ENCODE measurements at regions not wholly inside any gene's neighbourhood (a gene's known extent, or its start where the extent isn't known, plus 50 kb on each side); places are given as distances from the start of the nearest gene placed in this dataset.
A peak's percentile ranks its signal among the peaks of the same experiment; 100 is the strongest.

- Histone ChIP-seq H2AK5ac (ENCODE audit: low read length, severe bottlenecking) (no peak overlapping the region), H3K9ac (ENCODE audit: low read length) (no peak overlapping the region), H2AFZ (ENCODE audit: low read depth, low read length) (no peak overlapping the region), H2BK5ac (ENCODE audit: low read depth, low read length, poor library complexity, severe bottlenecking) (no peak overlapping the region), H3K18ac (ENCODE audit: low read depth in 1 of 2, low read length in 2 of 2) (no peak overlapping the region), H3K79me1 (replicated peaks; ENCODE audit: low read length, poor library complexity, severe bottlenecking) (no peaks in the 10 kb centered on the region), H4K8ac (ENCODE audit: low read length) (no peak overlapping the region), H3K27me3 (ENCODE audit: control insufficient read depth in 1 of 2, insufficient read depth in 1 of 2, low read length in 2 of 2) (no peaks in the 10 kb centered on the region), H3K4me3 (ENCODE audit: insufficient read depth in 1 of 2, low read depth in 1 of 2, low read length in 2 of 2) (no peak overlapping the region), H2BK12ac (ENCODE audit: low read length in 2 of 2) (no peak overlapping the region), H3K14ac (ENCODE audit: low read length in 2 of 2) (no peak overlapping the region), H3K4me2 (ENCODE audit: low read length, poor library complexity, severe bottlenecking) (no peak overlapping the region), H2BK120ac (ENCODE audit: low read depth, low read length) (no peak overlapping the region), H2BK15ac (ENCODE audit: low read depth, poor library complexity, severe bottlenecking) (no peak overlapping the region), H3K4ac (ENCODE audit: low read depth in 1 of 2, low read length in 2 of 2) (no peak overlapping the region), H4K91ac (ENCODE audit: low read length) (no peak overlapping the region), H3K9me3 (ENCODE audit: control insufficient read depth, low read length) (no peaks in the 10 kb centered on the region), H3K4me1 (ENCODE audit: control insufficient read depth, insufficient read depth, low read depth, low read length) (no peaks in the 10 kb centered on the region), H3K36me3 (ENCODE audit: control insufficient read depth in 1 of 2, insufficient read depth in 2 of 2, low read depth in 1 of 2, low read length in 2 of 2) (no peaks in the 10 kb centered on the region), H3K27ac (ENCODE audit: low read length, poor library complexity, severe bottlenecking) (no peak overlapping the region), H3K23ac (ENCODE audit: low read length in 2 of 2) (no peak overlapping the region)
- no peak for DNase-seq
- WGBS: 85% methylated on average over 3 of the region's 3 CpGs
Observed at GRCh38 chr14:36245223-36245622, 68.7 kb upstream of the PTCSC3 start.

- Histone ChIP-seq H2BK120ac (ENCODE audit: low read depth, low read length) (no peak overlapping the region), H3K18ac (ENCODE audit: low read depth in 1 of 2, low read length in 2 of 2) (no peak overlapping the region), H3K4me3 (ENCODE audit: insufficient read depth in 1 of 2, low read depth in 1 of 2, low read length in 2 of 2) (no peak overlapping the region), H3K4me1 (ENCODE audit: control insufficient read depth, insufficient read depth, low read depth, low read length) (no peaks in the 10 kb centered on the region), H2BK5ac (ENCODE audit: low read depth, low read length, poor library complexity, severe bottlenecking) (no peak overlapping the region), H3K23ac (ENCODE audit: low read length in 2 of 2) (no peak overlapping the region), H3K27me3 (ENCODE audit: control insufficient read depth in 1 of 2, insufficient read depth in 1 of 2, low read length in 2 of 2) (no peaks in the 10 kb centered on the region), H2AFZ (ENCODE audit: low read depth, low read length) (no peak overlapping the region), H4K8ac (ENCODE audit: low read length) (no peak overlapping the region), H3K4ac (ENCODE audit: low read depth in 1 of 2, low read length in 2 of 2) (no peak overlapping the region), H2BK15ac (ENCODE audit: low read depth, poor library complexity, severe bottlenecking) (no peak overlapping the region), H3K27ac (ENCODE audit: low read length, poor library complexity, severe bottlenecking) (no peak overlapping the region), H3K79me1 (replicated peaks; ENCODE audit: low read length, poor library complexity, severe bottlenecking) (no peaks in the 10 kb centered on the region), H4K91ac (ENCODE audit: low read length) (no peak overlapping the region), H3K9ac (ENCODE audit: low read length) (no peak overlapping the region), H3K36me3 (ENCODE audit: control insufficient read depth in 1 of 2, insufficient read depth in 2 of 2, low read depth in 1 of 2, low read length in 2 of 2) (no peaks in the 10 kb centered on the region), H2AK5ac (ENCODE audit: low read length, severe bottlenecking) (no peak overlapping the region), H3K4me2 (ENCODE audit: low read length, poor library complexity, severe bottlenecking) (no peak overlapping the region), H2BK12ac (ENCODE audit: low read length in 2 of 2) (no peak overlapping the region), H3K14ac (ENCODE audit: low read length in 2 of 2) (no peak overlapping the region), H3K9me3 (ENCODE audit: control insufficient read depth, low read length) (no peaks in the 10 kb centered on the region)
- 69% methylated on average over 1 of the region's 1 CpG for WGBS
- no peak for DNase-seq
Observed at GRCh38 chr14:36243183-36243582, 66.7 kb upstream of the PTCSC3 start.

- WGBS: 92% methylated on average over 3 of the region's 3 CpGs
- Histone ChIP-seq H2BK5ac (ENCODE audit: low read depth, low read length, poor library complexity, severe bottlenecking) (no peak overlapping the region), H3K27me3 (ENCODE audit: control insufficient read depth in 1 of 2, insufficient read depth in 1 of 2, low read length in 2 of 2) (no peaks in the 10 kb centered on the region)
Observed at GRCh38 chr14:36241183-36241582, 64.7 kb upstream of the PTCSC3 start.

DNA sequence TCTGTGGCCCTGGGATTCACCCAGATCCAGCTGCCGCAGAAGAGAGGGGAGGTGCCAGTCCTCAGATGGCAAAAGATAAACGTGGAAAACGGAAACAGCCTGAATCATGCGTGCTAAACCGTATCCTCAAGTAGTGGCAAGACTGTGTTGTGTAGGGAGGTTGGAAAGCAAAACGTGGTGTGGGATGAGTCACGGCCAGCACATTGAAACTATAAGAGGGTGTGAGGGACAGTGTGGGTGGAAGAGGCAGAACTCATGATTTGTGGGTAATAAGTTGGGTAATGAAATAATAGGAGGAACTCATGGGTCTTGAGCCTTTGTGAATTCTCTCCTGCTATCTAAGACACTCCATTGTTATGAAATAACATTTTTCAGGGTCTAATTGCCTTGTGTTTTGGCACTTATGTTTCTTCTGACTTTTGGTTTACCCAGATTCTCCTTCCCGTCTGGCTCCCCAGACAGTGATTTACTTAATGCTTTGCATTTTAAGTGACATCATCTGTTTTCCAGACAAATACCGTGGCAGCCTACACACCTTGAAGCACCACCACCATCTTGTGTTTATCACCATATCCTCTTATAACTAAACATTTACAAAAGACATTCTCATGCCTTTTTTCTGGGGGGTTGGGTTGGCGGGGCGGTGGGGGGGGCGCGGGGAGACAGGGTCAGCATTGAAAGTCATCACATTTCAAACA lies 62.3 kb upstream of the PTCSC3 start:
- Histone ChIP-seq H3K4me2 (ENCODE audit: low read length, poor library complexity, severe bottlenecking) (no peak overlapping the region), H2BK15ac (ENCODE audit: low read depth, poor library complexity, severe bottlenecking) (no peak overlapping the region), H4K8ac (ENCODE audit: low read length) (no peak overlapping the region), H2AFZ (ENCODE audit: low read depth, low read length) (no peak overlapping the region), H3K4me3 (ENCODE audit: insufficient read depth in 1 of 2, low read depth in 1 of 2, low read length in 2 of 2) (no peak overlapping the region), H3K27me3 (ENCODE audit: control insufficient read depth in 1 of 2, insufficient read depth in 1 of 2, low read length in 2 of 2) (peaks cover 0 to 6% of the 10 kb centered on the region in 2 experiments), H3K4me1 (ENCODE audit: control insufficient read depth, insufficient read depth, low read depth, low read length) (no peaks in the 10 kb centered on the region), H3K27ac (ENCODE audit: low read length, poor library complexity, severe bottlenecking) (no peak overlapping the region), H3K23ac (ENCODE audit: low read length in 2 of 2) (no peak overlapping the region), H2BK120ac (ENCODE audit: low read depth, low read length) (no peak overlapping the region), H3K18ac (ENCODE audit: low read depth in 1 of 2, low read length in 2 of 2) (no peak overlapping the region), H3K14ac (ENCODE audit: low read length in 2 of 2) (no peak overlapping the region), H3K36me3 (ENCODE audit: control insufficient read depth in 1 of 2, insufficient read depth in 2 of 2, low read depth in 1 of 2, low read length in 2 of 2) (no peaks in the 10 kb centered on the region), H3K9me3 (ENCODE audit: control insufficient read depth, low read length) (no peaks in the 10 kb centered on the region), H3K79me1 (replicated peaks; ENCODE audit: low read length, poor library complexity, severe bottlenecking) (no peaks in the 10 kb centered on the region), H4K91ac (ENCODE audit: low read length) (no peak overlapping the region), H3K4ac (ENCODE audit: low read depth in 1 of 2, low read length in 2 of 2) (no peak overlapping the region), H2AK5ac (ENCODE audit: low read length, severe bottlenecking) (no peak overlapping the region), H2BK12ac (ENCODE audit: low read length in 2 of 2) (no peak overlapping the region), H2BK5ac (ENCODE audit: low read depth, low read length, poor library complexity, severe bottlenecking) (no peak overlapping the region), H3K9ac (ENCODE audit: low read length) (no peak overlapping the region)
- DNase-seq: peak; percentile 93
- 53% methylated on average over 13 of the region's 13 CpGs for WGBS

More at GRCh38 chr14:36241183-36241582, 64.7 kb upstream of the PTCSC3 start:
- H3K14ac ChIP-seq (ENCODE audit: low read length in 2 of 2): no peak overlapping the region
- H3K18ac ChIP-seq (ENCODE audit: low read depth in 1 of 2, low read length in 2 of 2): no peak overlapping the region
- no peaks in the 10 kb centered on the region for H3K9me3 ChIP-seq (ENCODE audit: control insufficient read depth, low read length)
- H3K4me1 ChIP-seq (ENCODE audit: control insufficient read depth, insufficient read depth, low read depth, low read length): no peaks in the 10 kb centered on the region
- no peaks in the 10 kb centered on the region for H3K79me1 ChIP-seq (replicated peaks; ENCODE audit: low read length, poor library complexity, severe bottlenecking)
- H4K91ac ChIP-seq (ENCODE audit: low read length): no peak overlapping the region
- H3K9ac ChIP-seq (ENCODE audit: low read length): no peak overlapping the region
- H2AFZ ChIP-seq (ENCODE audit: low read depth, low read length): no peak overlapping the region
- H3K4me2 ChIP-seq (ENCODE audit: low read length, poor library complexity, severe bottlenecking): no peak overlapping the region
- no peaks in the 10 kb centered on the region for H3K36me3 ChIP-seq (ENCODE audit: control insufficient read depth in 1 of 2, insufficient read depth in 2 of 2, low read depth in 1 of 2, low read length in 2 of 2)
- H3K4me3 ChIP-seq (ENCODE audit: insufficient read depth in 1 of 2, low read depth in 1 of 2, low read length in 2 of 2): no peak overlapping the region
- H3K4ac ChIP-seq (ENCODE audit: low read depth in 1 of 2, low read length in 2 of 2): no peak overlapping the region
- H3K27ac ChIP-seq (ENCODE audit: low read length, poor library complexity, severe bottlenecking): no peak overlapping the region
- H2BK120ac ChIP-seq (ENCODE audit: low read depth, low read length): no peak overlapping the region
- no peak for DNase-seq
- H2AK5ac ChIP-seq (ENCODE audit: low read length, severe bottlenecking): no peak overlapping the region
- no peak overlapping the region for H2BK15ac ChIP-seq (ENCODE audit: low read depth, poor library complexity, severe bottlenecking)
- H2BK12ac ChIP-seq (ENCODE audit: low read length in 2 of 2): no peak overlapping the region
- H3K23ac ChIP-seq (ENCODE audit: low read length in 2 of 2): no peak overlapping the region
- no peak overlapping the region for H4K8ac ChIP-seq (ENCODE audit: low read length)
